Testis (tissue), 2 donors: ENCODE measurements at regions not wholly inside any gene's neighbourhood (a gene's known extent, or its start where the extent isn't known, plus 50 kb on each side); places are given as distances from the start of the nearest gene placed in this dataset.
"Not testable (repeated sequence)": the region's sequence is repeated elsewhere in the genome, so short reads cannot be mapped to it uniquely, and the experiment has no call there.

Experiments used
- DNase-seq: peaks from one replicate; pipeline ENCODE4 v3.0.0-alpha.2; 2019
- H3K27ac ChIP-seq, 2 donors: fragments of 200-600 bp; sonication (generic); one replicate each; pipeline ENCODE4 v1.5.1; 2019
- H3K27me3 ChIP-seq: fragments of 200-600 bp; sonication (generic); one replicate; pipeline ENCODE4 v1.5.1; 2019
- H3K36me3 ChIP-seq: fragments of 200-600 bp; sonication (generic); one replicate; pipeline ENCODE4 v1.5.1; 2017; ENCODE audit warnings: low read depth; ENCODE audit errors: missing control alignments
- H3K4me1 ChIP-seq: fragments of 200-600 bp; sonication (generic); one replicate; pipeline ENCODE4 v1.5.1; 2019
- H3K4me3 ChIP-seq, 2 donors: fragments of 200-600 bp; sonication (generic); one replicate each; pipeline ENCODE4 v1.5.1; 2017 to 2019
- H3K9me3 ChIP-seq: fragments of 200-600 bp; sonication (generic); one replicate; pipeline ENCODE4 v1.5.1; 2017
- POLR2A ChIP-seq: fragments of 450-650 bp; IDR thresholded peaks from one replicate; pipeline ENCODE4 v1.6.1; 2017; ENCODE audit warnings: antibody characterized with exemption, mild to moderate bottlenecking, moderate library complexity
- WGBS, 2 donors: methylation state at CpG; one replicate each; pipeline ENCODE4 v1.1.5; 2018; 5-methylcytosine and 5-hydroxymethylcytosine counted together
- intact Hi-C: fragments of 100-400 bp; cut with DNase I; formaldehyde crosslinking; loops from one replicate; pipeline ENCODE4 v1.15.1; 2023; ENCODE audit warnings: low total_unique reads
- TF ChIP-seq, protein P1 (sequence below), 3 experiments: fragments of 450-650 bp in 2 of 3; fragments of 200-600 bp in 1 of 3; sonication (generic) in 1 of 3; IDR thresholded peaks; one replicate each; pipeline ENCODE4 v1.5.1; 2016 to 2019; ENCODE audit warnings: antibody characterized with exemption in 3 of 3, mild to moderate bottlenecking in 2 of 3, moderate library complexity in 1 of 3

DNA sequence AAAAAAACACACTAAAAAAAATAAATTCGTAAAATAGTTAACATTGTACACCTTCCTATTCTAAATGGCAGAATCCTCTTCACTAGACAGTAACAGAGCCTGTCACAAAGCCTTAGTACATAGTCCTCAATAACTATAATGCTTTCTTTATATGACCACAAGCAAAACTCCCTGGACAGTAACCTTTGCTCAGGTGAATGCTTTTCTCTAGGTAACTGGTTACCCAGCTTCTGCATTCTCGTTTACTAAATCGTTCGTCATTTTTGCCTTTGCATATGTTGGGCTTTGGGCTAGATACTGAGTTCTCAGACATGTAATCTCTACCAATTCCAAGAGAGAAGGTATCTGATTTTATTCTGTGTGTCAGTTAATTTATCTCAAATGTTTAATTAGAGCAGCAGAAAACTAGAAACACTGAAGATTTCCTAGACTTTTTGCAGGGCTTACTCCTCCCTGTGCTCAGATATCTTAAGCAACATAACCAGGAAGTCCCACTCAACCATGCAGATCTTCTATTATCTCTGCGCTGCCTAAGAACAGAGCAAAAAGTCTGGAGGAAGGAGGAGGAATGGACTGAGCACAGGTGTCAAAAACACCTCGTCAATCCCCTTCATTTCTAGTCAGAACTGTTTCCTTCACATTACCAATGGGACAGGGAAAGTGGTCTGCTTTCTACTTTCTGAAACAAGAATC is 247.7 kb downstream of the SOCS6 start:
- Histone ChIP-seq H3K27me3 (no peaks in the 10 kb centered on the region), H3K36me3 (no peaks in the 10 kb centered on the region), H3K9me3 (no peaks in the 10 kb centered on the region), H3K4me1 (no peaks in the 10 kb centered on the region), H3K27ac (no peak overlapping the region), H3K4me3 (no peak overlapping the region)
- intact Hi-C loops: no loop called here
- WGBS, 2 donors: 71 to 77% methylated on average over 6 of the region's 6 CpGs
- no peak for DNase-seq
- TF ChIP-seq, protein P1, sequence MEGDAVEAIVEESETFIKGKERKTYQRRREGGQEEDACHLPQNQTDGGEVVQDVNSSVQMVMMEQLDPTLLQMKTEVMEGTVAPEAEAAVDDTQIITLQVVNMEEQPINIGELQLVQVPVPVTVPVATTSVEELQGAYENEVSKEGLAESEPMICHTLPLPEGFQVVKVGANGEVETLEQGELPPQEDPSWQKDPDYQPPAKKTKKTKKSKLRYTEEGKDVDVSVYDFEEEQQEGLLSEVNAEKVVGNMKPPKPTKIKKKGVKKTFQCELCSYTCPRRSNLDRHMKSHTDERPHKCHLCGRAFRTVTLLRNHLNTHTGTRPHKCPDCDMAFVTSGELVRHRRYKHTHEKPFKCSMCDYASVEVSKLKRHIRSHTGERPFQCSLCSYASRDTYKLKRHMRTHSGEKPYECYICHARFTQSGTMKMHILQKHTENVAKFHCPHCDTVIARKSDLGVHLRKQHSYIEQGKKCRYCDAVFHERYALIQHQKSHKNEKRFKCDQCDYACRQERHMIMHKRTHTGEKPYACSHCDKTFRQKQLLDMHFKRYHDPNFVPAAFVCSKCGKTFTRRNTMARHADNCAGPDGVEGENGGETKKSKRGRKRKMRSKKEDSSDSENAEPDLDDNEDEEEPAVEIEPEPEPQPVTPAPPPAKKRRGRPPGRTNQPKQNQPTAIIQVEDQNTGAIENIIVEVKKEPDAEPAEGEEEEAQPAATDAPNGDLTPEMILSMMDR (IDR thresholded peaks at IDR 0.05): no peak
- no peak for TF ChIP-seq POLR2A

GRCh38 chr18:70535041-70535440 is 246.2 kb downstream of the SOCS6 start:
- no peaks in the 10 kb centered on the region for H3K9me3 ChIP-seq
- TF ChIP-seq, protein P1 (IDR thresholded peaks at IDR 0.05): no peak
- no peak for TF ChIP-seq POLR2A
- H3K36me3 ChIP-seq: no peaks in the 10 kb centered on the region
- WGBS, 2 donors: 64 to 68% methylated on average over 5 of the region's 5 CpGs
- intact Hi-C loops: no loop called here
- H3K4me3 ChIP-seq: no peak overlapping the region
- no peak for DNase-seq
- no peaks in the 10 kb centered on the region for H3K4me1 ChIP-seq
- H3K27ac ChIP-seq: no peak overlapping the region
- H3K27me3 ChIP-seq: no peaks in the 10 kb centered on the region

- H3K4me3 ChIP-seq, H3K4me1 ChIP-seq, H3K27ac ChIP-seq, H3K27me3 ChIP-seq, intact Hi-C loops, H3K36me3 ChIP-seq, H3K9me3 ChIP-seq, DNase-seq: not testable (repeated sequence)
- 93 to 96% methylated on average over 1 of the region's 1 CpG for WGBS, 2 donors
Observed at GRCh38 chr18:70525322-70525721, 236.5 kb downstream of the SOCS6 start.

GRCh38 chr18:70523792-70524182 is 234.9 kb downstream of the SOCS6 start:
- no peak for DNase-seq
- no peaks in the 10 kb centered on the region for H3K4me1 ChIP-seq
- WGBS, 2 donors: 84 to 86% methylated on average over 3 of the region's 3 CpGs
- no peak overlapping the region for H3K4me3 ChIP-seq
- H3K9me3 ChIP-seq: no peaks in the 10 kb centered on the region
- TF ChIP-seq POLR2A: no peak
- TF ChIP-seq, protein P1 (IDR thresholded peaks at IDR 0.05): no peak
- no peak overlapping the region for H3K27ac ChIP-seq
- no peaks in the 10 kb centered on the region for H3K36me3 ChIP-seq
- H3K27me3 ChIP-seq: no peaks in the 10 kb centered on the region
- intact Hi-C loops: no loop called here

DNA sequence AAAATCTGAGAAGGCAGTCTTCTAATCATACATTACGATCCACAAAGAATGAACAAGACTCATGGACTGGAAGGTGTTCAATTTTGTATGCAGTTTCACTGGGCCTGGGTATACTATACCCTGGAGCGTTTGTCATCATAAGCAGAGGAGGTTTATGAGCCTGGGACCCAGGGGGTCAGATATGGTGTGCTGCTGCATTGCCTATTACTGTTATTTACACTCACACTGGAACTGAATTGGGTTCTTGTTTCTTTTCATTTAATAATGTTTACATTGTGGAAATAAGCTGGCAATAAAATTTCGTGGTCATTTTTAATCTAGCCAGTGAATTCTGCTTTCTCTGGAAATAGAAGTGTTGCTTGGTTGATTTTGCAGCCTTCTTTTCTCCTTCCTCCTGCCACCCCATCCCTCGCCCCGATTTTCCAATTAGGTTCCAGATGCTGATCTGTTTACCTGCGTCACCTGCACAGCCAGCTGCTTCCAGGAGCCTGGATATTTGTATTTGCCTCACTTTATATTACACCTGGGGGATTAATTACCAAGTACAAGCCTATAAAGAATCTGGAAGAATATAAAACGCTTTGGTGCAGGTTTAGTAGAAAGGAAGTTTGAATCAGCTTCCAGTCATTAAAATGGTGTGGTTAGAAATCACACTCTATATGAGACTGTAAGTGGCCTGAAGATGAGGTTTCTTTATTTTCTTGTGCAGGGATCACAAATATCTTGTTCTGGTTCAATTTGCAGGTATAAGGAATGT is 234.4 kb downstream of the SOCS6 start:
- H3K4me3 ChIP-seq: no peak overlapping the region
- H3K27me3 ChIP-seq: no peaks in the 10 kb centered on the region
- no peak overlapping the region for H3K27ac ChIP-seq
- H3K36me3 ChIP-seq: no peaks in the 10 kb centered on the region
- intact Hi-C loops: no loop called here
- no peak for TF ChIP-seq POLR2A
- TF ChIP-seq, protein P1 (IDR thresholded peaks at IDR 0.05): no peak
- H3K9me3 ChIP-seq: no peaks in the 10 kb centered on the region
- no peaks in the 10 kb centered on the region for H3K4me1 ChIP-seq
- no peak for DNase-seq
- 75 to 80% methylated on average over 7 of the region's 7 CpGs for WGBS, 2 donors
